AG09319 (cell line): ENCODE measurements at regions not wholly inside any gene's neighbourhood (a gene's known extent, or its start where the extent isn't known, plus 50 kb on each side); places are given as distances from the start of the nearest gene placed in this dataset.
A peak's percentile ranks its signal among the peaks of the same experiment; 100 is the strongest.

ENCODE experiments used
- DNase-seq: peaks from one replicate; pipeline ENCODE4 v3.0.0-alpha.2; 2010; ENCODE audit warnings: low read depth; ENCODE audit errors: extremely low read depth
- TF ChIP-seq, protein P1 (sequence below): IDR thresholded peaks from 2 replicates; pipeline ENCODE4 v1.5.1; 2011; ENCODE audit warnings: low read depth, mild to moderate bottlenecking, inconsistent platforms, low read length, moderate library complexity

DNA sequence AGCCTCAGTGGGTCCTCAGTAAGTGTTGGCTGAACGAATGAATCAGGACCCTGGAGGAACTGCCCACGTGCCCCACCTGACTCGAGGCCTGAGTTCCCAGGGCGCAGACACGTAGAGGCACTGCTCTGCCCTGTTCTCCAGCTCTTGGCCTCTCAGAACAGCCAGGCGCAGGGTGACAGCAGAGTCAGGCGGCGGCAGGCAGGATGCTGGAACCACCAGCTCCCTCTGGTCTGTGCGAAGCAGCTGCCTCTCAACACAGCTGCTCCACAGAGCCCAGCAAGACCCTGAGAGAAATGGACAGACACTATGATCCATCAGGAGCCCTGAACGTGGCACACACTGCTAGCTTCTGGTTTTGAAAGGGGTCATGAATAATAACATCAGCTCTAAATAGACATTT, 53.1 kb upstream of the BCO1 start:
- DNase-seq, result no peak
- TF ChIP-seq, protein P1, sequence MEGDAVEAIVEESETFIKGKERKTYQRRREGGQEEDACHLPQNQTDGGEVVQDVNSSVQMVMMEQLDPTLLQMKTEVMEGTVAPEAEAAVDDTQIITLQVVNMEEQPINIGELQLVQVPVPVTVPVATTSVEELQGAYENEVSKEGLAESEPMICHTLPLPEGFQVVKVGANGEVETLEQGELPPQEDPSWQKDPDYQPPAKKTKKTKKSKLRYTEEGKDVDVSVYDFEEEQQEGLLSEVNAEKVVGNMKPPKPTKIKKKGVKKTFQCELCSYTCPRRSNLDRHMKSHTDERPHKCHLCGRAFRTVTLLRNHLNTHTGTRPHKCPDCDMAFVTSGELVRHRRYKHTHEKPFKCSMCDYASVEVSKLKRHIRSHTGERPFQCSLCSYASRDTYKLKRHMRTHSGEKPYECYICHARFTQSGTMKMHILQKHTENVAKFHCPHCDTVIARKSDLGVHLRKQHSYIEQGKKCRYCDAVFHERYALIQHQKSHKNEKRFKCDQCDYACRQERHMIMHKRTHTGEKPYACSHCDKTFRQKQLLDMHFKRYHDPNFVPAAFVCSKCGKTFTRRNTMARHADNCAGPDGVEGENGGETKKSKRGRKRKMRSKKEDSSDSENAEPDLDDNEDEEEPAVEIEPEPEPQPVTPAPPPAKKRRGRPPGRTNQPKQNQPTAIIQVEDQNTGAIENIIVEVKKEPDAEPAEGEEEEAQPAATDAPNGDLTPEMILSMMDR, result no peak

DNA sequence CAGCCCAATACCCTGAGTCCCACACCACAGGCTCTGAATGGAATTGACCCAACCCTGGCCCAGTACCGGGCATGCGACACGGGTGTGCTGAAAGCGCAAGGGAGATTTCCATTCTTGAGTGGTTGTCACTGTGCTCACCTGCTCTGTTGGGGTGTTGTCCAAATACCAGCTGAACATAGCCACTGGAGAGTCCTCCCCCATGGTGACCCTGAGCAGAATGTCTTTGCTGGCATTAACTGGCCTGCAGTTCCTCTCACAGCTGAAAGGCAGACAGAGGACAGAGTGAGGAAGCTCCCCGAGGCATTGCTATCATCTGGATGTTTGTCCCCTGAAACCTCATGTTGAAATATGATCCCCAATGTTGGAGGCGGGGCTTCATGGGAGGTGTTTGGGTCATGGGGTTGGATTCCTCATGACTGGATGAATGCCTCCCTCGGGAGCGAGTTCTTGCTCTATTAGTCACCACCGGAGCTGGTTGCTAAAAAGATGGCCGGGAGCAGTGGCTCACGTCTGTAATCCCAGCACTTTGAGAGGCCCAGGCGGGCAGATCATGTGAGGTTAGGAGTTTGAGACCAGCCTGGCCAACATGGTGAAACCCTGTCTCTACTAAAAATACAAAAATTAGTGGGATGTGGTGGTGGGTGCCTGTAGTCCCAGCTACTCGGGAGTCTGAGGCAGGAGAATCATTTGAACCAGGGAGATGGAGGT, 57.3 kb upstream of the BCO1 start:
- DNase-seq, result peak; percentile 83

DNA sequence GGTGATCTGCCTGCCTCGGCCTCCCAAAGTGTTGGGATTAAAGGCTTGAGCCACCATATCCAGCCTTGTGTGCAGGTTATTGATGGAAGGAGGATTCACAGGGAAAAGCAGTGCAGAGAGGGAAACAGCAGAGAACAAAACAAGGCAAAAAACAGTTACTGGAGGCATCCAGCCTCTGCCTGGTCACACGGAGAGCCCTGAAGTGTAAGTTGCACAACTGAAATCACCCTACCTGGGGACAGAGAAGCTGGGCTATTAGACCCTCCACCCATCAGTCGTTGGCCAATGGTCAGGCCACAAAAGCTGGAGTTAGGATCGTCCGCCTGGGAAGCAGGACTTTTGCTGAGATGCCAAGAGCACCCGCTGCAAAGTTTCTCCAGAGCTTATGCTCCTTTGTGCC, 57.9 kb upstream of the BCO1 start:
- no peak for DNase-seq
- TF ChIP-seq, protein P1, result no peak

More for the DNA sequence above, 57.3 kb upstream of the BCO1 start:
- TF ChIP-seq, protein P1, result no peak

DNA sequence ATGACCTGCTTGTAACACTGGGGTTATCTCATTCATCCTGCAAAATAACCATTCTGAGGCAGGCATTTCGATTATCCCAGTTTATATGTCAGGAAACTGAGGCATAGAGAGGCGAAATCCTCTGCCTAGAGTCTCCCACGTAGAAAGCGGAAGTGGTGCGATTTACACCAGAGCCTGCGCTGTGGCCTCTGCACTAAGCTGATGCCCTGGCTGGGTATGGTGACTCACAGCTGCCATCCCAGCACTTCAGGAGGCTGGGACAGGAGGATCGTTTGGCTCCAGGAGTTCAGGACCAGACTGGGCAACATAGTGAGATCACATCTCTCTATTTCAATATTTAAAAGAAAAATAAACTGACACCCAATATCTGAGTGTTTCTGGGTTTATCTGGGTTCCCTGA, 59.3 kb upstream of the BCO1 start:
- TF ChIP-seq, protein P1, result no peak
- no peak for DNase-seq

DNA sequence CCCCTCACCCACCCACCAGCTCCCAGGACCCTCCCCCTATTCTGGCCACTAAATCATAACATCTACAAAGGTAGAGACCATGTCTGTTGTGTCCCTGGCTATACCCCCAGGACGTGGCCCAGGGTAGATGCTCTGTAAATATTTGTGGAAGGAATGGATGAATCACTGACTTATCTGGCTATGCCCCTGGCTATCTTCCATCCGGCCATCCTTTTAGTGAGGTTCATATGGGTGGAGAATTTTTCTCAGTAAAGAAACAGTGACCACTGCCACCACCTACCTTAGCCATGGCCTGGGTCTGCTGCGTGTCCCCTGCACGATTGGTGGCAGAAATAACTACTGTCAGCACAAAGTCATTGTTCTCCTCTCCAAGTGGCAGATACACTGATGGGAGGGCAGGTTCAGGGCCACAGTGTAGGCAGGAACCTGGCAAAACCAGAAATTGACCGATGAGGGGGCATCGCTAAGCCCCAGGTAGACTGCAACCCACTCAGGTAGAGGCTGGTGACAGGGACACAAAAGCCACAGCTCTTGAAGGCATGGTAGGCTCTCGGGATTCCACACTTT, 63.1 kb upstream of the BCO1 start:
- peak; percentile 5 for DNase-seq
- TF ChIP-seq, protein P1, result no peak

DNA sequence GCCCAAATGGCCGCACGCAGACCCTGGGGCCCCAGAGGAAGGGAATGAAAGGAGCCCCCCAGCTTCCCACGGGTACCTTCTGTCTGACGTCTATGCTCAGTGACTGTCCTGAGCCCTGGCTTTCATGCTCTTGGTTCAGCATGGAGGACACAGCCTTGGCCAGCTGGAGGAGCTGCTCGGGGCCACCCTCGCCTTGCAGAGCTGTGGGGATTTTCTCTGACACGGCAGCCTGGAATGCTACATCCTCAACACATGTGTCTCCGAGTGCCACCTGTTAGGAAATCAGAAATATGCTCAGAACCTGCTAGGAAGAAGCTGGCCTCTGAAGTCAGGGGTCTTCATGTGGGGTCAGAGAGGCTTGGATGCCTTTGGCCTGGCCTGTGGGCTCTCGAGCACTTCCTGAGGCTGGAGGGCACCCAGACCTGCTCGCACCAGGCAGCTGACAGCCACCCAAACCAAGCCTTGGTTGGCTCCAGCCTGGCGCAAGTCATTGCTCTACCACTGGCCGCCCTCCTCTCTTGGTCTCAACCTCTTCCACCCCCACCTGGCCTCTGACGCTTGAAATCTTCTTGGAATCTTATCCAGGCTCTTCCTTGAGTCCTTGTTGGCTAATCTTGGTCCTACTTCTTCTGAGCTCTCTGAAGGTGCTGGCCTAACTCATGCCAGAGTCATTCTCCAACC, 63.7 kb upstream of the BCO1 start:
- DNase-seq, result no peak

More for the DNA sequence above, 63.7 kb upstream of the BCO1 start:
- TF ChIP-seq, protein P1, result no peak
